ENCODE measurements at regions not wholly inside any gene's neighbourhood (a gene's known extent, or its start where the extent isn't known, plus 50 kb on each side); places are given as distances from the start of the nearest gene placed in this dataset.

GRCh38 chr6:168371618-168371980, 52.0 kb upstream of the DACT2 start (continued):
- no peak for TF ChIP-seq POLR2AphosphoS5 (IDR thresholded peaks at IDR 0.05; ENCODE audit: low read depth)
- no peak for TF ChIP-seq JUNB (IDR thresholded peaks at IDR 0.05; ENCODE audit: unreplicated experiment)
- no peak for TF ChIP-seq EZH2phosphoT487 (IDR thresholded peaks at IDR 0.05; ENCODE audit: unreplicated experiment)
- no peak for TF ChIP-seq CTCF (conservative IDR thresholded peaks at IDR 0.05; ENCODE audit: low read depth in 2 of 2)
- no peak for TF ChIP-seq REST (IDR thresholded peaks at IDR 0.05; ENCODE audit: unreplicated experiment)
- no peak for TF ChIP-seq ZNF331 (CRISPR knock-in tag; IDR thresholded peaks at IDR 0.05; ENCODE audit: low read depth)
- TF ChIP-seq STAT1 (IDR thresholded peaks at IDR 0.05; ENCODE audit: unreplicated experiment) = no peak
- no peak for TF ChIP-seq ZNF114 (CRISPR knock-in tag; IDR thresholded peaks at IDR 0.05)
- no peak for TF ChIP-seq NANOG (IDR thresholded peaks at IDR 0.05; ENCODE audit: borderline replicate concordance)

GRCh38 chr6:168371981-168372711, 52.6 kb upstream of the DACT2 start:
- Histone ChIP-seq H3K4me2 (no peak overlapping the region), H3F3A (replicated peaks; ENCODE audit: low read depth) (no peaks in the 10 kb centered on the region), H3K4me1 (ENCODE audit: insufficient read depth) (no peaks in the 10 kb centered on the region), H3K36me3 (ENCODE audit: insufficient read depth) (no peaks in the 10 kb centered on the region), H2AFZ (no peak overlapping the region), H4K20me1 (replicated peaks; ENCODE audit: insufficient read depth) (no peaks in the 10 kb centered on the region), H3K9me2 (ENCODE audit: insufficient read depth) (no peaks in the 10 kb centered on the region), H3K27ac (ENCODE audit: low read depth) (no peak overlapping the region), H3K27me3 (ENCODE audit: insufficient read depth) (no peaks in the 10 kb centered on the region), H3K4me3 (no peak overlapping the region), H3K79me2 (replicated peaks; ENCODE audit: insufficient read depth) (no peaks in the 10 kb centered on the region)
- H3K36me3 Mint-ChIP-seq (ENCODE audit: low read depth) = no peaks in the 10 kb centered on the region
- H3K4me1 Mint-ChIP-seq = peaks cover 5% of the 10 kb centered on the region
- H3K27me3 Mint-ChIP-seq (ENCODE audit: insufficient read depth, low read depth, poor library complexity) = peaks cover 2% of the 10 kb centered on the region
- no peak overlapping the region for H3K27ac Mint-ChIP-seq
- no peak for ATAC-seq
- H3K4me3 Mint-ChIP-seq = no peak overlapping the region
- no peaks in the 10 kb centered on the region for H3K9me3 Mint-ChIP-seq
- DNase-seq (ENCODE audit: low spot score) = no peak
- no peak for TF ChIP-seq CTCF (conservative IDR thresholded peaks at IDR 0.05; ENCODE audit: low read depth in 2 of 2)
- TF ChIP-seq ZNF331 (CRISPR knock-in tag; IDR thresholded peaks at IDR 0.05; ENCODE audit: low read depth) = no peak
- TF ChIP-seq JUNB (IDR thresholded peaks at IDR 0.05; ENCODE audit: unreplicated experiment) = no peak
- no peak for TF ChIP-seq ETS1 (IDR thresholded peaks at IDR 0.05)
- no peak for TF ChIP-seq CREB1 (CRISPR knock-in tag; IDR thresholded peaks at IDR 0.05; ENCODE audit: low read depth)
- TF ChIP-seq REST (IDR thresholded peaks at IDR 0.05; ENCODE audit: unreplicated experiment) = no peak
- TF ChIP-seq STAT1 (IDR thresholded peaks at IDR 0.05; ENCODE audit: unreplicated experiment) = no peak
- TF ChIP-seq POLR2AphosphoS5 (IDR thresholded peaks at IDR 0.05; ENCODE audit: low read depth) = no peak
- TF ChIP-seq ZNF114 (CRISPR knock-in tag; IDR thresholded peaks at IDR 0.05) = no peak
- no peak for TF ChIP-seq EZH2 (IDR thresholded peaks at IDR 0.05; ENCODE audit: low read depth, unreplicated experiment)
- no peak for TF ChIP-seq EZH2phosphoT487 (IDR thresholded peaks at IDR 0.05; ENCODE audit: unreplicated experiment)
- TF ChIP-seq NANOG (IDR thresholded peaks at IDR 0.05; ENCODE audit: borderline replicate concordance) = no peak

All from GM23338 (cell line).